Hepatocyte (in vitro differentiated cells): ENCODE measurements at regions not wholly inside any gene's neighbourhood (a gene's known extent, or its start where the extent isn't known, plus 50 kb on each side); places are given as distances from the start of the nearest gene placed in this dataset.

Experiments used
- CTCF ChIP-seq: fragments of 200-600 bp; sonication (generic); IDR thresholded peaks from 2 replicates; pipeline ENCODE4 v1.5.1; 2016; ENCODE audit warnings: antibody characterized with exemption, mild to moderate bottlenecking; ENCODE audit not compliant: poor library complexity
- EZH2 ChIP-seq: fragments of 200-600 bp; sonication (generic); IDR thresholded peaks from 2 replicates; pipeline ENCODE4 v1.6.1; 2016; ENCODE audit warnings: antibody characterized with exemption, mild to moderate bottlenecking, borderline replicate concordance
- EZH2phosphoT487 ChIP-seq: fragments of 200-600 bp; sonication (generic); IDR thresholded peaks from one replicate; pipeline ENCODE4 v1.6.1; 2018; ENCODE audit warnings: antibody characterized with exemption, mild to moderate bottlenecking, low read depth, moderate library complexity; ENCODE audit not compliant: unreplicated experiment, severe bottlenecking

GRCh38 chr12:25388183-25388582, 137.5 kb upstream of the KRAS start:
- no peak for TF ChIP-seq CTCF
- TF ChIP-seq EZH2, result no peak
- TF ChIP-seq EZH2phosphoT487, result no peak
